Fibroblast of skin of scalp (primary cell): ENCODE measurements at regions not wholly inside any gene's neighbourhood (a gene's known extent, or its start where the extent isn't known, plus 50 kb on each side); places are given as distances from the start of the nearest gene placed in this dataset.
"Not testable (repeated sequence)": the region's sequence is repeated elsewhere in the genome, so short reads cannot be mapped to it uniquely, and the experiment has no call there.

ENCODE experiments used
- DNase-seq: peaks from one replicate; pipeline ENCODE4 v3.0.0-alpha.2; 2013

GRCh38 chr11:96523656-96524055 is 133.8 kb downstream of the JRKL start:
- no peak for DNase-seq

GRCh38 chr11:96524475-96524874 is 134.7 kb downstream of the JRKL start:
- no peak for DNase-seq

DNA sequence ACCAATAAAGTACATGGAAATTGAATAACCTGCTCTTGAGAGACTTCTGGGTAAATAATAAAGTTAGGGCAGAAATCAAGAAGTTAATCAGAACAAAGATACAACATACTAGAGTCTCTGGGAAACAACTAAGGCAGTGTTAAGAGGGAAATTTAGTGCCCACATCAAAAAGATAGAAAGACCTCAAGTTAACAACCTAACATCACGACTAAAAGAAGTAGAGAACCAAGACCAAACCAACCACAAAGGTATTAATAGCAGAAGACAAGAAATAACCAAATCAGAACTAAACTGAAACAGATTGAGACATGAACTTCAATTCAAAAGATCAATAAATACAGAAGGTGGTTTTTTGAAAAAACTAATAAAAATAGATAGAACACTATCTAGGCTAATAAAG is 140.7 kb downstream of the JRKL start:
- no peak for DNase-seq

DNA sequence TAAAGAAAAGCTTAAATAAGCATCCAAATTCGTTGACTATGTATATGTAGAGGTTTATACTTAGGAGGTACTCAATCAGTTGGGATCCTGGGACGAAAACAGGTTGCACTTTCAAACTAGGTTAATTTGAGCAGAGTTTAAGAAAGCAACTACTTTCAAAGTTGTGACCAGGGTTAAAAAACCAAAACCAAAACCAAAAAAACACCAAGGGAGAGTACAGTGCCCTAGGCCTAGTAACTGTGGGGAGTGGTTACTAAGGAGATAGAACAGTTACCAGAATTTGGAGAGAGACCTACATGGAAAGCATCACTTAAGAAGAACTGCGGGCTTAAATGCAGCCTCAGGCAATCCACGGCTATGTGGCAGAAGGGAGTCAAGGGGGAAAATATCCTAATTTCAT is 148.3 kb downstream of the JRKL start:
- DNase-seq, result no peak

- DNase-seq, result no peak
These were observed 148.8 kb downstream of the JRKL start for GRCh38 chr11:96538622-96539021.

DNA sequence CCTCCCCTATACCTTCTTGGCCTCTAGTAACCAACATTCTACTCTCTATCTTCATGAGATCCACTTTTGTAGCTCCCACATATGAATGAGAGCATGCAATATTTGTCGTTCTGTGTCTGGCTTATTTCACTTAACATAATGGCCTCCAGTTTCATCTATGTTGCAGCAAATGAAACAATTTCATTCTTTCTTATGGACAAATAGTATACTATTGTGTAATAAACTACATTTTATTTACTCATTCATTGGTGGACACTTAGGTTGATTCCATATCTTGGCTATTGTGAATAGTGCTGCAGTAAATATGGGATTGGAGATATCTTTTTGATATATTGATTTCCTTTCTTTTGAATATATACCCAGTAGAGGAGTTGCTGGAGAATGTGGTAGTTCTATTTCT is 151.1 kb downstream of the JRKL start:
- no peak for DNase-seq

DNA sequence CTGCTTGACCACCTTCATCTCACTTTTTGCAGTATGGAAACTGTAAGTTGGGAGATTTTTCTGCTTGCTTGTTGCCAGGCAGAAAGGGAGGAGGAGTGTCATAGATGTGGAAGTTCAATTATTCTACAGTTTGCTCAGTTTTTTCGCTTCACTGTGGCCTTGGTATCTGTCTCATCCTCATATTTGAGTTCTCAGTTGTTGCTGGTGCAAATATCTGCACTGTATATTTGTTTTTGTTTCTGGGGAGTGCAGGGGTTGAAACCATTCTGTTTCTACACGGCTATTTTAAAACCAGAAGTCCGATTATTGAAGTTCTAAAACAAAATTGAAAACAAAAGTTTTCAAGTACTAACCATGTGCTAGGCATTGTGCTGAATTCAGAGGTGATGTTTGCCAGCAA is 153.4 kb downstream of the JRKL start:
- DNase-seq, result no peak

GRCh38 chr11:96545192-96545591 is 155.4 kb downstream of the JRKL start:
- not testable (repeated sequence) for DNase-seq

DNA sequence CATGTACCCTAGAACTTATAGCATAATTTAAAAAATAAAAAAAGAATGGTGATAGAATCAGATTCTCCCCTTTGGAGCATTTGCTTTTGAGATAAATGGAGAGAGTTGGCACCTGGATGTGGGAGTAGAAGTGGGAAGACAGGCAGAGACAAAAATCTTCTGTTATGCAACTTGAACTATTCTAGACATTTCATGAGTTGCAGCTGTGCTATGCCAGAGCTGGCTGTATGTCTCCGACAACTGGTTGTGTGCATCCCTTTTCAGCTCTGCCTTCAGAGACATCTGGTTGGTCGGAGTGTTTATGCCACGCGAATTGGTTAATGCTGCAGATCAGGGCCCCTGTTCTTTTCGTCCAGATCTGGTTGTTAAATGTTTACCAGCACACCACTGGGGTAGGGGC is 161.3 kb downstream of the JRKL start:
- DNase-seq, result no peak

GRCh38 chr11:96554236-96554820 is 164.5 kb downstream of the JRKL start:
- DNase-seq, result no peak

GRCh38 chr11:96555826-96556225 is 166.0 kb downstream of the JRKL start:
- DNase-seq, result not testable (repeated sequence)

GRCh38 chr11:96560727-96561126 is 170.9 kb downstream of the JRKL start:
- DNase-seq, result not testable (repeated sequence)

GRCh38 chr11:96567176-96567575 is 177.4 kb downstream of the JRKL start:
- no peak for DNase-seq

DNA sequence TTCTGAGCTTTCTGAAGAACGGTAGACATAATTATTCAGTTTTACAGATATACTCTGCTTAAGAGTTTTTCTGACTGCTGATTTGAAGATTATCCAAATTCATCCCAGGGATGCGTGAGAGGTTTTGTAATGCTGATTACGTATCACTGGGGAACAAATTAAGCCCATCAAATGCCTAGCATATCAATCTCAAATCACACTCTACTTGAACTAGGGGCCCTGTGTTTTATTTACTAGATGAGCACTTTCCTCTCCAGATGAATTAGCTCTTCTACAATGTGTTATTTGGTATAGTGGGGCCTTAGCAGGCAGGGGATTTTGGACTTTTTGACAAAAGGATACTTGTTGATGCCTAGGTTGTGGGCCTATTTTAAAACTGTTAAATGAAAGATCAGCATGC is 177.9 kb downstream of the JRKL start:
- DNase-seq, result no peak

GRCh38 chr11:96576383-96576782 is 186.6 kb downstream of the JRKL start:
- no peak for DNase-seq

GRCh38 chr11:96578379-96578778 is 188.6 kb downstream of the JRKL start:
- no peak for DNase-seq

GRCh38 chr11:96579656-96580055 is 189.8 kb downstream of the JRKL start:
- DNase-seq, result no peak

DNA sequence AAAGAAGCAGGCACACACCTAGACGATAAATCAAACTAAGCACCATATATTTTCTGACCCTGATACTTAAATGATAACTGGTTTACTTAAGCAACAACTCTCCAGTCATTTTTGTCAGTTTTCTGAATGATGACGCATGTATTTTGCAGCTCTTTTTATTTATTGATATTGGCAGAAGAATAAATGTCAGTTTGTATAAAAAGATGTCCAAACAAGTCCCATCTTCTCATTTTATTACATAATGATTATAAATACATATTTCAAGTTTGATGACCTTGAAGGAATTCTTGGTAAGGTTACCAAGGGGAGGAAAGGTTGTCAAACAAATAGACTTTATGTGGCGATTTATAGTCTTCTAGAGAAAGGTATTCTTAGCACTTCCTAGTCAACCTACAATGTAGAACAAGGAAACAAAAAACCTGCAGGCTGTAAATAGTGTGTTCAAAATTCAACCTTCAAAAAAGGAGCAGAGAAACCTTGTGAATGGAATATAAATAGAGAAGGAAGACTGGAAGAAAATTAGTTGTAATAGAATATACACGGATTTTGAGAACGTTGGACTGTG is 190.7 kb downstream of the JRKL start:
- DNase-seq, result no peak

GRCh38 chr11:96585944-96586880 is 196.4 kb downstream of the JRKL start:
- DNase-seq, result not testable (repeated sequence)

- not testable (repeated sequence) for DNase-seq
These were observed 199.0 kb downstream of the JRKL start for GRCh38 chr11:96588793-96589192.

DNA sequence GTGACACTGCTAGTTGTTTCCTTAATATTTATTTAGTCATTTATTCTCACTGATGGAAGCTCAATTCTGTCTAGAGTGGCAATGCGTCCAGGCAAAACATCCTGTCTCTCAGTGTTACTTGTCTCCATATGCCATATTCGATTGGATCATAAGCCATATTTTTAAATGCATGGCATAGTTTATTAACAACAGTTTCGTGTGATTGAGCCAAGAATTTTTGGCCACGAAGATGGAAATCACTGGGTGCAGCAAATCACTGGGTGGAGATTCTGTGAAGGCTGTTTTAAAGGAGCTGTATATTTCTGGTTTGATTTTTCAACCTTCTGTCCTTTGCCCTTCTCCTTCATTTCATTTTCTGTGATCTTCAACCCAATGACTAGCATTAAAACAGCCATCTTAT is 205.2 kb downstream of the JRKL start:
- DNase-seq, result no peak

DNA sequence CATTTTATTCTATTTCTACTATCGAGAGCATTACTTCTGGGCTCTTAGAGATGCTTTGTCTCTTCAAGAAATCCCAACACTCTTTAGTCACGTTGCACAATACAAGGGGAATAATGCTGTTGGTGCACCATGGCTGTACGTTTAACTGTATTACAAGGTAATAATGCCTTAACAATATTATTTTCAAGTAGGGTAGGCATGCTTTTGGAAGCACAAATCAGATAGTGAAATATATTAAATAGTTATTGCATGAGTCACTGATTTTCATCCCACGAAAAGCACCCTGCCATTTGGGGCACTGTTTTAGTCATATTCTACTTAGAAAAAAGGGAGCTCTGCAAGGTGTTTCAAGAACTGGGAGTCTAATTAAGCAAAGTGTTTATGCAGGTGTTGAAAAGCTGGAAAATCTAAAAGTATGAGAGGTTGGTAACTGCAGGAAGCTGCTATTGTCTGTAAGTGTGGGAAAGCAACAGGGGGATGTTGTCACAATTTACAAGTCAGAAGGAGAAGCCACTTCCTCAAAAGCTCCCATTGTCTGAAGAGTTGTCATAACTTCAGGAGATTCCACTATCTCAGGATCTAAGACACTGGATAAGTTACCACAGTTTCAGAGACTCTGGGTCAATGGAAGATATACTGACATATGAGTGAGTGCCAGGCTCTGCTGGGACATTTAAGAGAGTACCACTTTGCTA is 218.2 kb downstream of the JRKL start:
- DNase-seq, result no peak

- no peak for DNase-seq
These were observed 224.3 kb downstream of the JRKL start for GRCh38 chr11:96614101-96614500.
